Spleen (tissue), 11 donors: ENCODE measurements at regions not wholly inside any gene's neighbourhood (a gene's known extent, or its start where the extent isn't known, plus 50 kb on each side); places are given as distances from the start of the nearest gene placed in this dataset.

Experiments
- DNase-seq: peaks from one replicate; pipeline ENCODE4 v3.0.0-alpha.2; 2020
- H3K27ac ChIP-seq, 8 donors: fragments of 200-600 bp; sonication (generic) in 7 of 8; 1 replicate in 4 of 8; 2 replicates in 4 of 8; pipeline versions ENCODE4 v1.5.0 to v1.8.0; 2016 to 2021; ENCODE audit warnings: inconsistent platforms in 4 of 8, mild to moderate bottlenecking in 4 of 8, moderate library complexity in 1 of 8
- H3K27me3 ChIP-seq, 7 donors: fragments of 200-600 bp; sonication (generic) in 6 of 7; replicated peaks in 1 of 7; 1 replicate in 4 of 7; 2 replicates in 3 of 7; pipeline versions ENCODE4 v1.5.0 to v1.8.0; 2016 to 2021; ENCODE audit warnings: inconsistent platforms in 3 of 7, mild to moderate bottlenecking in 1 of 7
- H3K36me3 ChIP-seq, 6 donors: fragments of 200-600 bp; sonication (generic) in 5 of 6; 1 replicate in 4 of 6; 2 replicates in 2 of 6; pipeline versions ENCODE4 v1.5.0 to v1.8.0; 2016 to 2021; ENCODE audit warnings: inconsistent platforms in 2 of 6
- H3K4me1 ChIP-seq, 6 donors: fragments of 200-600 bp; sonication (generic) in 5 of 6; 1 replicate in 3 of 6; 2 replicates in 3 of 6; pipeline versions ENCODE4 v1.5.0 to v1.8.0; 2016 to 2021; ENCODE audit warnings: inconsistent platforms in 3 of 6
- H3K4me3 ChIP-seq, 8 donors: fragments of 200-600 bp; sonication (generic) in 7 of 8; 1 replicate in 4 of 8; 2 replicates in 4 of 8; pipeline versions ENCODE4 v1.5.0 to v1.8.0; 2016 to 2021; ENCODE audit warnings: inconsistent platforms in 4 of 8, mild to moderate bottlenecking in 4 of 8, moderate library complexity in 2 of 8
- H3K9me3 ChIP-seq, 8 donors: fragments of 200-600 bp; sonication (generic) in 7 of 8; 1 replicate in 4 of 8; 2 replicates in 4 of 8; pipeline versions ENCODE4 v1.5.0 to v1.8.0; 2016 to 2021; ENCODE audit warnings: inconsistent platforms in 4 of 8
- POLR2A ChIP-seq, 3 donors: fragments of 450-650 bp; IDR thresholded peaks; one replicate each; pipeline ENCODE4 v1.5.1; 2017; ENCODE audit warnings: antibody characterized with exemption in 3 of 3, mild to moderate bottlenecking in 1 of 3
- POLR2AphosphoS5 ChIP-seq, 3 donors: sonication (generic); formaldehyde crosslinking; IDR thresholded peaks; one replicate each; pipeline ENCODE4 v1.5.1; 2017; ENCODE audit warnings: antibody characterized with exemption in 3 of 3
- WGBS, 5 donors: extraction: QIAGEN DNeasy Blood & Tissue Kit in 3 of 5; methylation state at CpG; one replicate each; pipeline versions ENCODE4 v1.1.5 to v1.1.7; 2013 to 2018; 5-methylcytosine and 5-hydroxymethylcytosine counted together
- intact Hi-C: fragments of 100-400 bp; cut with DNase I; formaldehyde crosslinking; loops from one replicate; pipeline ENCODE4 v1.15.0; 2023; ENCODE audit warnings: low total_unique reads
- TF ChIP-seq, protein P1 (sequence below), 11 experiments: fragments of 200-600 bp in 7 of 11; fragments of 450-650 bp in 4 of 11; sonication (generic) in 4 of 11; IDR thresholded peaks in 8 of 11; conservative IDR thresholded peaks in 3 of 11; 1 replicate in 7 of 11; 2 replicates in 4 of 11; pipeline versions ENCODE4 v1.4.0 to v1.8.0; 2016 to 2021; ENCODE audit warnings: antibody characterized with exemption in 11 of 11, inconsistent platforms in 4 of 11, mild to moderate bottlenecking in 1 of 11
- donor health status: healthy with polysubstance abuse.
- donor health status: DM: no; HTN: no; CAD: no; lungs with moderate emphysema.
- donor health status: DM: no; HTN: no; CAD: no.
- donor health status: Bipolar disorder and iron deficiency.
- donor health status: healthy.
- donor health status: DM: no; HTN: no; CAD: no.
- donor health status: DM: yes; HTN: yes; CAD: no.

DNA sequence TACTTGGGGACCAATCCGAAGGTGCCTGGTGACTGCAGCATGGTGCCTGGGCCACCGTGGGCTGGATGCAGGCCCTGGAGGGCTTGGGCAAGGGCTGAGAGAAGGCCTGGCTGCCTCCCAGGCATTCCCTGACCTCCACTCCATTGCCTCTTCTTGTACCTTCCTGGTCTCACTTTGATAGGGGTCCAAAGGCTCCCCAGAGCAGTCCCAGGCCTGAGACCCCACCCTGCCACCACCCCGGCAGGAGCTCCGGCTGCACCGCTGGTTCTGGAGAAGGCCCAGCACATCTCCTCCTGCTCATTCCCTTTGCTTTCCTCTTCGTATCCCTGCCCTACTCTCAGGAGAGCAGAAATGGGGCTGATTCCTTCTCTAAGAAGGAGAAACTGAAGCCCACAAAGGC lies 133.3 kb upstream of the IPO9 start:
- Histone ChIP-seq H3K4me3 (no peak overlapping the region), H3K27ac (no peak overlapping the region), H3K9me3 (no peaks in the 10 kb centered on the region), H3K27me3 (peaks cover 0 to 6% (median 0%) of the 10 kb centered on the region in 7 donors), H3K4me1 (no peaks in the 10 kb centered on the region), H3K36me3 (no peaks in the 10 kb centered on the region)
- 83 to 97% (median 89%) methylated on average over 6 of the region's 6 CpGs for WGBS, 5 donors
- intact Hi-C loops: no loop called here
- TF ChIP-seq, protein P1, sequence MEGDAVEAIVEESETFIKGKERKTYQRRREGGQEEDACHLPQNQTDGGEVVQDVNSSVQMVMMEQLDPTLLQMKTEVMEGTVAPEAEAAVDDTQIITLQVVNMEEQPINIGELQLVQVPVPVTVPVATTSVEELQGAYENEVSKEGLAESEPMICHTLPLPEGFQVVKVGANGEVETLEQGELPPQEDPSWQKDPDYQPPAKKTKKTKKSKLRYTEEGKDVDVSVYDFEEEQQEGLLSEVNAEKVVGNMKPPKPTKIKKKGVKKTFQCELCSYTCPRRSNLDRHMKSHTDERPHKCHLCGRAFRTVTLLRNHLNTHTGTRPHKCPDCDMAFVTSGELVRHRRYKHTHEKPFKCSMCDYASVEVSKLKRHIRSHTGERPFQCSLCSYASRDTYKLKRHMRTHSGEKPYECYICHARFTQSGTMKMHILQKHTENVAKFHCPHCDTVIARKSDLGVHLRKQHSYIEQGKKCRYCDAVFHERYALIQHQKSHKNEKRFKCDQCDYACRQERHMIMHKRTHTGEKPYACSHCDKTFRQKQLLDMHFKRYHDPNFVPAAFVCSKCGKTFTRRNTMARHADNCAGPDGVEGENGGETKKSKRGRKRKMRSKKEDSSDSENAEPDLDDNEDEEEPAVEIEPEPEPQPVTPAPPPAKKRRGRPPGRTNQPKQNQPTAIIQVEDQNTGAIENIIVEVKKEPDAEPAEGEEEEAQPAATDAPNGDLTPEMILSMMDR (IDR thresholded peaks at IDR 0.05 in 8 of 11, conservative IDR thresholded peaks at IDR 0.05 in 3 of 11): no peak
- no peak for TF ChIP-seq POLR2AphosphoS5 (IDR thresholded peaks at IDR 0.05)
- TF ChIP-seq POLR2A (IDR thresholded peaks at IDR 0.05): no peak
- no peak for DNase-seq

- H3K36me3 ChIP-seq: no peaks in the 10 kb centered on the region
- H3K4me1 ChIP-seq: no peaks in the 10 kb centered on the region
- TF ChIP-seq, protein P1 (IDR thresholded peaks at IDR 0.05 in 8 of 11, conservative IDR thresholded peaks at IDR 0.05 in 3 of 11): no peak
- TF ChIP-seq POLR2AphosphoS5 (IDR thresholded peaks at IDR 0.05) (no peak), POLR2A (IDR thresholded peaks at IDR 0.05) (no peak)
- intact Hi-C loops: no loop called here
- peaks cover 0 to 6% (median 0%) of the 10 kb centered on the region in 7 donors for H3K27me3 ChIP-seq
- no peak for DNase-seq
- H3K9me3 ChIP-seq: peaks cover 0 to 1% (median 0%) of the 10 kb centered on the region in 8 donors
- no peak overlapping the region for H3K27ac ChIP-seq
- no peak overlapping the region for H3K4me3 ChIP-seq
- 80 to 88% (median 85%) methylated on average over 12 to 13 of the region's 13 CpGs for WGBS, 5 donors
These were observed 132.7 kb upstream of the IPO9 start for GRCh38 chr1:201696217-201696761.

GRCh38 chr1:201697174-201697573 lies 131.8 kb upstream of the IPO9 start:
- TF ChIP-seq POLR2A (IDR thresholded peaks at IDR 0.05): no peak
- TF ChIP-seq, protein P1 (IDR thresholded peaks at IDR 0.05 in 8 of 11, conservative IDR thresholded peaks at IDR 0.05 in 3 of 11): no peak
- TF ChIP-seq POLR2AphosphoS5 (IDR thresholded peaks at IDR 0.05): no peak
- Histone ChIP-seq H3K9me3 (peaks cover 0 to 9% (median 5%) of the 10 kb centered on the region in 8 donors), H3K4me3 (no peak overlapping the region), H3K36me3 (no peaks in the 10 kb centered on the region), H3K4me1 (no peaks in the 10 kb centered on the region), H3K27ac (no peak overlapping the region), H3K27me3 (peaks cover 0 to 6% (median 0%) of the 10 kb centered on the region in 7 donors)
- WGBS, 5 donors: 81 to 98% (median 86%) methylated on average over 4 of the region's 4 CpGs
- DNase-seq: no peak
- intact Hi-C loops: no loop called here

GRCh38 chr1:201701831-201702230 lies 127.1 kb upstream of the IPO9 start:
- TF ChIP-seq, protein P1 (IDR thresholded peaks at IDR 0.05 in 8 of 11, conservative IDR thresholded peaks at IDR 0.05 in 3 of 11): no peak
- TF ChIP-seq POLR2A (IDR thresholded peaks at IDR 0.05) (no peak), POLR2AphosphoS5 (IDR thresholded peaks at IDR 0.05) (no peak)
- Histone ChIP-seq H3K9me3 (peaks cover 0 to 9% (median 5%) of the 10 kb centered on the region in 8 donors), H3K4me1 (peaks cover 0 to 13% (median 6%) of the 10 kb centered on the region in 6 donors), H3K36me3 (no peaks in the 10 kb centered on the region), H3K27me3 (peaks cover 0 to 21% (median 0%) of the 10 kb centered on the region in 7 donors), H3K27ac (no peak overlapping the region), H3K4me3 (no peak overlapping the region)
- intact Hi-C loops: loop anchor here (5.0 kb wide), 1 partner anchor 145 kb away; no protein-coding TSS in a partner anchor
- 83 to 99% (median 88%) methylated on average over 2 of the region's 2 CpGs for WGBS, 5 donors
- no peak for DNase-seq
